HAP-1 (cell line): ENCODE measurements at regions not wholly inside any gene's neighbourhood (a gene's known extent, or its start where the extent isn't known, plus 50 kb on each side); places are given as distances from the start of the nearest gene placed in this dataset.
A peak's percentile ranks its signal among the peaks of the same experiment; 100 is the strongest.

Experiments used
- DNase-seq, 2 experiments: peaks; one replicate each; pipeline ENCODE4 v3.0.0-alpha.2; 2016 to 2020; ENCODE audit warnings: low spot score in 2 of 2
- H3K27me3 ChIP-seq: fragments of 250-450 bp; sonication (Bioruptor Pico); 2 replicates; pipeline ENCODE4 v1.5.1; 2020; ENCODE audit warnings: low read depth, mild to moderate bottlenecking, moderate library complexity
- H3K36me3 ChIP-seq: fragments of 250-450 bp; sonication (Bioruptor Pico); replicated peaks from 2 replicates; pipeline ENCODE4 v1.5.1; 2020; ENCODE audit warnings: mild to moderate bottlenecking
- H3K4me1 ChIP-seq: fragments of 250-450 bp; sonication (Bioruptor Pico); 2 replicates; pipeline ENCODE4 v1.5.1; 2020; ENCODE audit warnings: mild to moderate bottlenecking
- H3K4me3 ChIP-seq: fragments of 250-450 bp; sonication (Bioruptor Pico); 2 replicates; pipeline ENCODE4 v1.5.1; 2020; ENCODE audit warnings: mild to moderate bottlenecking, moderate library complexity
- H3K9me3 ChIP-seq: fragments of 250-450 bp; sonication (Bioruptor Pico); 2 replicates; pipeline ENCODE4 v1.5.1; 2020; ENCODE audit warnings: mild to moderate bottlenecking, moderate library complexity
- in situ Hi-C: fragments of 300-500 bp; cut with MboI; formaldehyde crosslinking; loops from 3 replicates; pipeline ENCODE4 v1.14.3; 2020; ENCODE audit warnings: low sequenced_read_pairs, inconsistent platforms, mixed read lengths

GRCh38 chr4:100970414-100970813, 376.9 kb downstream of the PPP3CA start:
- in situ Hi-C loops, result no loop called here
- Histone ChIP-seq H3K27me3 (no peaks in the 10 kb centered on the region), H3K4me3 (no peak overlapping the region), H3K9me3 (no peaks in the 10 kb centered on the region), H3K36me3 (no peaks in the 10 kb centered on the region), H3K4me1 (peaks cover 9% of the 10 kb centered on the region)
- DNase-seq, result no peak

- in situ Hi-C loops, result no loop called here
- Histone ChIP-seq H3K27me3 (no peaks in the 10 kb centered on the region), H3K9me3 (no peaks in the 10 kb centered on the region), H3K36me3 (no peaks in the 10 kb centered on the region), H3K4me3 (no peak overlapping the region), H3K4me1 (peaks cover 4% of the 10 kb centered on the region)
- no peak for DNase-seq
Observed at GRCh38 chr4:100969925-100970324, 377.4 kb downstream of the PPP3CA start.

- in situ Hi-C loops, result no loop called here
- no peak overlapping the region for H3K4me3 ChIP-seq
- DNase-seq, result no peak
- no peaks in the 10 kb centered on the region for H3K36me3 ChIP-seq
- no peaks in the 10 kb centered on the region; the same call in 1 of the 2 replicates for H3K4me1 ChIP-seq
- H3K27me3 ChIP-seq, result no peaks in the 10 kb centered on the region
- no peaks in the 10 kb centered on the region for H3K9me3 ChIP-seq
Observed at GRCh38 chr4:100968046-100968445, 379.3 kb downstream of the PPP3CA start.

GRCh38 chr4:100963627-100964026, 383.7 kb downstream of the PPP3CA start:
- Histone ChIP-seq H3K4me3 (no peak overlapping the region), H3K36me3 (no peaks in the 10 kb centered on the region), H3K9me3 (no peaks in the 10 kb centered on the region), H3K4me1 (no peaks in the 10 kb centered on the region; the same call in none of the 2 replicates), H3K27me3 (no peaks in the 10 kb centered on the region)
- in situ Hi-C loops, result no loop called here
- no peak for DNase-seq

- no peaks in the 10 kb centered on the region for H3K9me3 ChIP-seq
- in situ Hi-C loops, result no loop called here
Observed at GRCh38 chr4:100962698-100963097, 384.6 kb downstream of the PPP3CA start.

GRCh38 chr4:100960232-100960631, 387.1 kb downstream of the PPP3CA start:
- H3K4me3 ChIP-seq, result no peak overlapping the region

More at GRCh38 chr4:100962698-100963097, 384.6 kb downstream of the PPP3CA start:
- Histone ChIP-seq H3K4me3 (no peak overlapping the region), H3K36me3 (no peaks in the 10 kb centered on the region), H3K27me3 (no peaks in the 10 kb centered on the region), H3K4me1 (no peaks in the 10 kb centered on the region; the same call in none of the 2 replicates)
- no peak for DNase-seq

GRCh38 chr4:100954046-100954445, 393.3 kb downstream of the PPP3CA start:
- Histone ChIP-seq H3K4me1 (peaks cover 5% of the 10 kb centered on the region), H3K27me3 (no peaks in the 10 kb centered on the region), H3K36me3 (no peaks in the 10 kb centered on the region), H3K4me3 (no peak overlapping the region), H3K9me3 (no peaks in the 10 kb centered on the region)
- no peak for DNase-seq
- in situ Hi-C loops, result no loop called here

More at GRCh38 chr4:100960232-100960631, 387.1 kb downstream of the PPP3CA start:
- Histone ChIP-seq H3K27me3 (no peaks in the 10 kb centered on the region), H3K4me1 (no peaks in the 10 kb centered on the region; the same call in 1 of the 2 replicates), H3K9me3 (no peaks in the 10 kb centered on the region), H3K36me3 (no peaks in the 10 kb centered on the region)
- DNase-seq, result no peak
- in situ Hi-C loops, result no loop called here

GRCh38 chr4:100953616-100954015, 393.7 kb downstream of the PPP3CA start:
- H3K36me3 ChIP-seq, result no peaks in the 10 kb centered on the region
- no peak overlapping the region for H3K4me3 ChIP-seq
- no peaks in the 10 kb centered on the region for H3K27me3 ChIP-seq
- H3K4me1 ChIP-seq, result peaks cover 5% of the 10 kb centered on the region
- in situ Hi-C loops, result no loop called here
- DNase-seq, result no peak
- H3K9me3 ChIP-seq, result no peaks in the 10 kb centered on the region

- no peak for DNase-seq
- Histone ChIP-seq H3K36me3 (no peaks in the 10 kb centered on the region), H3K27me3 (no peaks in the 10 kb centered on the region), H3K4me1 (peaks cover 5% of the 10 kb centered on the region), H3K9me3 (no peaks in the 10 kb centered on the region), H3K4me3 (no peak overlapping the region)
- in situ Hi-C loops, result no loop called here
Observed at GRCh38 chr4:100952590-100952989, 394.7 kb downstream of the PPP3CA start.

- Histone ChIP-seq H3K9me3 (no peaks in the 10 kb centered on the region), H3K27me3 (no peaks in the 10 kb centered on the region), H3K4me3 (no peak overlapping the region), H3K36me3 (no peaks in the 10 kb centered on the region), H3K4me1 (peaks cover 5% of the 10 kb centered on the region)
- DNase-seq, result no peak
- in situ Hi-C loops, result no loop called here
Observed at GRCh38 chr4:100949350-100949935, 397.9 kb downstream of the PPP3CA start.

GRCh38 chr4:100948911-100949310, 398.4 kb downstream of the PPP3CA start:
- Histone ChIP-seq H3K27me3 (no peaks in the 10 kb centered on the region), H3K4me1 (peaks cover 5% of the 10 kb centered on the region), H3K9me3 (no peaks in the 10 kb centered on the region), H3K36me3 (no peaks in the 10 kb centered on the region), H3K4me3 (no peak overlapping the region)
- in situ Hi-C loops, result no loop called here
- DNase-seq, result peak in 1 of 2 experiments; percentile 54

GRCh38 chr4:100945789-100946188, 401.5 kb downstream of the PPP3CA start:
- Histone ChIP-seq H3K4me3 (no peak overlapping the region), H3K9me3 (0 out of 2 replicates have a peak, but pooled peaks cover 2% of the 10 kb centered on the region), H3K36me3 (no peaks in the 10 kb centered on the region), H3K27me3 (no peaks in the 10 kb centered on the region), H3K4me1 (peaks cover 5% of the 10 kb centered on the region)
- DNase-seq, result no peak
- in situ Hi-C loops, result no loop called here

- 0 out of 2 replicates have a peak, but pooled peaks cover 2% of the 10 kb centered on the region for H3K9me3 ChIP-seq
- no peaks in the 10 kb centered on the region for H3K27me3 ChIP-seq
- peak in 1 of 2 experiments; percentile 22 for DNase-seq
- H3K4me3 ChIP-seq, result no peak overlapping the region
- no peaks in the 10 kb centered on the region for H3K36me3 ChIP-seq
- in situ Hi-C loops, result no loop called here
- no peaks in the 10 kb centered on the region; the same call in 1 of the 2 replicates for H3K4me1 ChIP-seq
Observed at GRCh38 chr4:100938698-100939097, 408.6 kb downstream of the PPP3CA start.

- no peak overlapping the region for H3K4me3 ChIP-seq
- no peak for DNase-seq
- in situ Hi-C loops, result no loop called here
- peaks cover 2% of the 10 kb centered on the region; the same call in 1 of the 2 replicates for H3K4me1 ChIP-seq
- no peaks in the 10 kb centered on the region for H3K27me3 ChIP-seq
- no peaks in the 10 kb centered on the region for H3K9me3 ChIP-seq
- no peaks in the 10 kb centered on the region for H3K36me3 ChIP-seq
Observed at GRCh38 chr4:100936661-100937375, 410.5 kb downstream of the PPP3CA start.
